GM23338 (cell line): ENCODE measurements at regions not wholly inside any gene's neighbourhood (a gene's known extent, or its start where the extent isn't known, plus 50 kb on each side); places are given as distances from the start of the nearest gene placed in this dataset.

Experiments used
- ATAC-seq: fragments of 200-7000 bp; cut with Tn5 transposase; 3 replicates; pipeline ENCODE4 v1.9.1; 2020
- DNase-seq: peaks from one replicate; pipeline ENCODE4 v3.0.0-alpha.2; 2015; ENCODE audit warnings: low spot score
- H2AFZ ChIP-seq: fragments of 200-600 bp; sonication (generic); 2 replicates; pipeline ENCODE4 v1.8.0; 2016; ENCODE audit warnings: antibody characterized with exemption, mild to moderate bottlenecking, moderate library complexity
- H3F3A ChIP-seq: fragments of 200-600 bp; sonication (generic); replicated peaks from 2 replicates; pipeline ENCODE4 v1.8.0; 2017; ENCODE audit warnings: antibody characterized with exemption, mixed run types, low read depth
- H3K27ac ChIP-seq: fragments of 200-600 bp; sonication (generic); 2 replicates; pipeline ENCODE4 v1.6.1; 2016; ENCODE audit warnings: low read depth
- H3K27me3 ChIP-seq: fragments of 200-600 bp; sonication (generic); 2 replicates; pipeline ENCODE4 v1.8.0; 2016; ENCODE audit warnings: mild to moderate bottlenecking, mixed run types, moderate library complexity; ENCODE audit not compliant: insufficient read depth
- H3K36me3 ChIP-seq: fragments of 200-600 bp; sonication (generic); 2 replicates; pipeline ENCODE4 v1.8.0; 2016; ENCODE audit warnings: mild to moderate bottlenecking; ENCODE audit not compliant: insufficient read depth
- H3K4me1 ChIP-seq: fragments of 200-600 bp; sonication (generic); 2 replicates; pipeline ENCODE4 v1.8.0; 2016; ENCODE audit warnings: mild to moderate bottlenecking, moderate library complexity; ENCODE audit not compliant: insufficient read depth
- H3K4me2 ChIP-seq: fragments of 200-600 bp; sonication (generic); 2 replicates; pipeline ENCODE4 v1.7.1; 2017; ENCODE audit warnings: mixed run types
- H3K4me3 ChIP-seq: fragments of 200-600 bp; sonication (generic); 2 replicates; pipeline ENCODE4 v1.6.1; 2016; ENCODE audit warnings: mixed run types
- H3K79me2 ChIP-seq: fragments of 200-600 bp; sonication (generic); replicated peaks from 2 replicates; pipeline ENCODE4 v1.8.0; 2017; ENCODE audit warnings: mild to moderate bottlenecking; ENCODE audit not compliant: insufficient read depth
- H3K9me2 ChIP-seq: fragments of 200-600 bp; sonication (generic); 2 replicates; pipeline ENCODE4 v1.8.0; 2017; ENCODE audit not compliant: insufficient read depth
- H4K20me1 ChIP-seq: fragments of 200-600 bp; sonication (generic); replicated peaks from 2 replicates; pipeline ENCODE4 v1.8.0; 2017; ENCODE audit warnings: mild to moderate bottlenecking; ENCODE audit not compliant: insufficient read depth
- H3K27ac Mint-ChIP-seq: 2 replicates; pipeline ENCODE4 v1.8.0; 2020; ENCODE audit warnings: inconsistent platforms, mild to moderate bottlenecking, moderate library complexity, mixed read lengths
- H3K27me3 Mint-ChIP-seq: 3 replicates; pipeline ENCODE4 v1.8.0; 2022; ENCODE audit warnings: low read depth, mild to moderate bottlenecking, moderate library complexity, mixed read lengths, inconsistent platforms; ENCODE audit not compliant: insufficient read depth, poor library complexity
- H3K36me3 Mint-ChIP-seq: 3 replicates; pipeline ENCODE4 v1.8.0; 2021; ENCODE audit warnings: low read depth, mild to moderate bottlenecking, inconsistent platforms, moderate library complexity, mixed read lengths
- H3K4me1 Mint-ChIP-seq: 3 replicates; pipeline ENCODE4 v1.8.0; 2020; ENCODE audit warnings: mild to moderate bottlenecking, inconsistent platforms, mixed read lengths
- H3K4me3 Mint-ChIP-seq: 3 replicates; pipeline ENCODE4 v1.8.0; 2021; ENCODE audit warnings: moderate library complexity, mild to moderate bottlenecking, inconsistent platforms, mixed read lengths
- H3K9me3 Mint-ChIP-seq: 3 replicates; pipeline ENCODE4 v1.8.0; 2020; ENCODE audit warnings: moderate library complexity, mild to moderate bottlenecking, inconsistent platforms, mixed read lengths
- EZH2 ChIP-seq: fragments of 200-600 bp; sonication (generic); IDR thresholded peaks from one replicate; pipeline ENCODE4 v1.8.0; 2017; ENCODE audit warnings: antibody characterized with exemption, mild to moderate bottlenecking, low read depth; ENCODE audit not compliant: unreplicated experiment
- NANOG ChIP-seq: IDR thresholded peaks from 2 replicates; pipeline ENCODE4 v1.6.1; 2016; ENCODE audit warnings: antibody characterized with exemption, borderline replicate concordance
- ZNF114 ChIP-seq: fragments of 250-450 bp; sonication (Bioruptor Pico); IDR thresholded peaks from 2 replicates; pipeline ENCODE4 v1.5.0; 2020; ENCODE audit warnings: mild to moderate bottlenecking, moderate library complexity
- TF ChIP-seq, protein P1 (sequence below): IDR thresholded peaks from one replicate; pipeline ENCODE4 v1.6.1; 2018; ENCODE audit warnings: antibody characterized with exemption; ENCODE audit not compliant: unreplicated experiment
- TF ChIP-seq, protein P2 (sequence below): IDR thresholded peaks from 2 replicates; pipeline ENCODE4 v1.6.1; 2016; ENCODE audit warnings: antibody characterized with exemption

DNA sequence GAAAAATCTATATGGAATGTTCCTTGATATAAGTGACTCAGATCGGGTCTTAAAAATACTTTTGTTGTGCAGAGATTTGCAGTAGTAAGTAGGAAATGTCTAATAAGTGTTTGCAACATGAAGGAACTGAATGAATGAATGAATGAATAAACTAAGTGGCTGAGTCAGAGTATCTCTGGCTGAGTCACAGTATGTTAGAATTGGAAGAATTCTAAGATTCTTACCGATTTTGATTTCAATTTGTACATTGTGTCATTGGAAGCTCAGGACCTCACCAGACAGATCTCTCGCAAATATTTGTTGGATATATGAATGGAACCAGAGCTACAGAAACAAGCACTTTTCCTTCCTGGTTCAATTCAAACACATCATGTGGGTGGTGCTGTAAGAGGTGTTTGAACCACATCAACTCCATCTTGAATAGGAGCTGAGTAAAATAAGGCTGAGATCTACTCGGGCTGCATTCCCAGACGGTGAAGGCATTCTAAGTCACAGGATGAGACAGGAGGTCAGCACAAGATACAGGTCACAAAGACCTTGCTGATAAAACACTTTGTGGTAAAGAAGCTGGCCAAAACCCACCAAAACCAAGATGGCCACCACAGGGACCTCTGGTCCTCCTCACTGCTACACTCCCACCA, 123.9 kb upstream of the FOXN3 start:
- peaks cover 51% of the 10 kb centered on the region for H3K4me1 ChIP-seq
- no peak overlapping the region for H3K4me3 ChIP-seq

DNA sequence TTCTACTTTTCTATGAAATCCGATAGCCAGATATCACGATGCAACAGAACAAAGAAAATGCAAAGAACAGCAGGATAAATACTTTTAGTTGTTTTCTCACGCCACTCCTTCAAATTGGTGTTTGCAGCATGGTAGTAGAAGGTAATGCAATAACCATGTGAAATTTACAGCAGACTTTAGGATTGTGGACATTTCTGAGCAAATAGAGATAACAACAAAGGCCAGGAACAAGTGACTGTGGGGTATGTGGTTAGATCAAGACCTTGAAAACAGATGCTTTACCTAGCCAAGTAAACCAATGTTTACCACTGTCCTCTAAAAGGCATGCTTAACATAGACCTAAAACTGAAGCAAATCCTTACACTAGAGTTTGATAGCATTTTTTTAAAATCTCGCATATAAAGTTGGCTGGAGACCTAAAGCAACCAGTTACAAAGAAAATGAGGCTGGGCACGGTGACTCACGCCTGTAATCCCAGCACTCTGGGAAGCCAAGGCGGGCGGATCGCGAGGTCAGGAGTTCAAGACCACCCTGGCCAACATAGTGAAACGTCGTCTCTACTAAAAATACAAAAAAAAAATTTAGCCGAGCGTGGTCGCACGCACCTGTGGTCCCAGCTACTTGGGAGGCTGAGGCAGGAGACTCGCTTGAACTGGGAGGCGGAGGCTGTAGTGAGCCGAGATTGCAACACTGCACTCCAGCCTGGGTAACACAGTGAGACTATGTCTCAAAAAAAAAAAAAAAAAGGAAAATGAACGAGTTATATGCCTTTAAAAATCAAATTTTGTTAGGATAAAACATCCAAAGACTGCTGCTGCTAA, 123.2 kb upstream of the FOXN3 start:
- H3K4me1 Mint-ChIP-seq = peaks cover 62% of the 10 kb centered on the region
- no peak overlapping the region for H2AFZ ChIP-seq
- no peak overlapping the region for H3K4me2 ChIP-seq
- no peaks in the 10 kb centered on the region for H3K27me3 ChIP-seq
- H3K79me2 ChIP-seq = peaks cover 93% of the 10 kb centered on the region
- peak overlapping the region; percentile 68 for H3K27ac ChIP-seq
- H3K4me3 Mint-ChIP-seq = no peak overlapping the region
- H3K27me3 Mint-ChIP-seq = peaks cover 6% of the 10 kb centered on the region
- no peaks in the 10 kb centered on the region for H3F3A ChIP-seq
- peaks cover 8% of the 10 kb centered on the region for H3K9me2 ChIP-seq
- TF ChIP-seq ZNF114 (no peak), NANOG (no peak), EZH2 (no peak)
- no peaks in the 10 kb centered on the region for H3K9me3 Mint-ChIP-seq
- H4K20me1 ChIP-seq = 0 out of 2 replicates have a peak, but pooled peaks cover 3% of the 10 kb centered on the region
- peaks cover 50% of the 10 kb centered on the region for H3K4me1 ChIP-seq
- peak overlapping the region; percentile 51 for H3K27ac Mint-ChIP-seq
- no peak for ATAC-seq
- peaks cover 13% of the 10 kb centered on the region; the same call in 2 of the 3 replicates for H3K36me3 Mint-ChIP-seq
- no peak for DNase-seq
- H3K4me3 ChIP-seq = no peak overlapping the region
- no peaks in the 10 kb centered on the region for H3K36me3 ChIP-seq

More for the DNA sequence above, 123.9 kb upstream of the FOXN3 start:
- Histone ChIP-seq H3K9me2 (peaks cover 8% of the 10 kb centered on the region), H3K4me2 (no peak overlapping the region), H3K36me3 (no peaks in the 10 kb centered on the region), H3K27me3 (no peaks in the 10 kb centered on the region), H4K20me1 (0 out of 2 replicates have a peak, but pooled peaks cover 1% of the 10 kb centered on the region), H2AFZ (no peak overlapping the region), H3F3A (0 out of 2 replicates have a peak, but pooled peaks cover 3% of the 10 kb centered on the region), H3K79me2 (peaks cover 93% of the 10 kb centered on the region), H3K27ac (no peak overlapping the region)
- H3K9me3 Mint-ChIP-seq = no peaks in the 10 kb centered on the region
- peaks cover 13% of the 10 kb centered on the region; the same call in 2 of the 3 replicates for H3K36me3 Mint-ChIP-seq
- no peak overlapping the region for H3K27ac Mint-ChIP-seq
- H3K27me3 Mint-ChIP-seq = peaks cover 6% of the 10 kb centered on the region
- H3K4me3 Mint-ChIP-seq = no peak overlapping the region
- TF ChIP-seq, protein P1, sequence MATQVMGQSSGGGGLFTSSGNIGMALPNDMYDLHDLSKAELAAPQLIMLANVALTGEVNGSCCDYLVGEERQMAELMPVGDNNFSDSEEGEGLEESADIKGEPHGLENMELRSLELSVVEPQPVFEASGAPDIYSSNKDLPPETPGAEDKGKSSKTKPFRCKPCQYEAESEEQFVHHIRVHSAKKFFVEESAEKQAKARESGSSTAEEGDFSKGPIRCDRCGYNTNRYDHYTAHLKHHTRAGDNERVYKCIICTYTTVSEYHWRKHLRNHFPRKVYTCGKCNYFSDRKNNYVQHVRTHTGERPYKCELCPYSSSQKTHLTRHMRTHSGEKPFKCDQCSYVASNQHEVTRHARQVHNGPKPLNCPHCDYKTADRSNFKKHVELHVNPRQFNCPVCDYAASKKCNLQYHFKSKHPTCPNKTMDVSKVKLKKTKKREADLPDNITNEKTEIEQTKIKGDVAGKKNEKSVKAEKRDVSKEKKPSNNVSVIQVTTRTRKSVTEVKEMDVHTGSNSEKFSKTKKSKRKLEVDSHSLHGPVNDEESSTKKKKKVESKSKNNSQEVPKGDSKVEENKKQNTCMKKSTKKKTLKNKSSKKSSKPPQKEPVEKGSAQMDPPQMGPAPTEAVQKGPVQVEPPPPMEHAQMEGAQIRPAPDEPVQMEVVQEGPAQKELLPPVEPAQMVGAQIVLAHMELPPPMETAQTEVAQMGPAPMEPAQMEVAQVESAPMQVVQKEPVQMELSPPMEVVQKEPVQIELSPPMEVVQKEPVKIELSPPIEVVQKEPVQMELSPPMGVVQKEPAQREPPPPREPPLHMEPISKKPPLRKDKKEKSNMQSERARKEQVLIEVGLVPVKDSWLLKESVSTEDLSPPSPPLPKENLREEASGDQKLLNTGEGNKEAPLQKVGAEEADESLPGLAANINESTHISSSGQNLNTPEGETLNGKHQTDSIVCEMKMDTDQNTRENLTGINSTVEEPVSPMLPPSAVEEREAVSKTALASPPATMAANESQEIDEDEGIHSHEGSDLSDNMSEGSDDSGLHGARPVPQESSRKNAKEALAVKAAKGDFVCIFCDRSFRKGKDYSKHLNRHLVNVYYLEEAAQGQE = no peak
- TF ChIP-seq, protein P2, sequence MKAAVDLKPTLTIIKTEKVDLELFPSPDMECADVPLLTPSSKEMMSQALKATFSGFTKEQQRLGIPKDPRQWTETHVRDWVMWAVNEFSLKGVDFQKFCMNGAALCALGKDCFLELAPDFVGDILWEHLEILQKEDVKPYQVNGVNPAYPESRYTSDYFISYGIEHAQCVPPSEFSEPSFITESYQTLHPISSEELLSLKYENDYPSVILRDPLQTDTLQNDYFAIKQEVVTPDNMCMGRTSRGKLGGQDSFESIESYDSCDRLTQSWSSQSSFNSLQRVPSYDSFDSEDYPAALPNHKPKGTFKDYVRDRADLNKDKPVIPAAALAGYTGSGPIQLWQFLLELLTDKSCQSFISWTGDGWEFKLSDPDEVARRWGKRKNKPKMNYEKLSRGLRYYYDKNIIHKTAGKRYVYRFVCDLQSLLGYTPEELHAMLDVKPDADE = no peak
- ATAC-seq = no peak
- peaks cover 66% of the 10 kb centered on the region for H3K4me1 Mint-ChIP-seq
- DNase-seq = no peak
